ENCODE measurements at regions not wholly inside any gene's neighbourhood (a gene's known extent, or its start where the extent isn't known, plus 50 kb on each side); places are given as distances from the start of the nearest gene placed in this dataset.

DNA sequence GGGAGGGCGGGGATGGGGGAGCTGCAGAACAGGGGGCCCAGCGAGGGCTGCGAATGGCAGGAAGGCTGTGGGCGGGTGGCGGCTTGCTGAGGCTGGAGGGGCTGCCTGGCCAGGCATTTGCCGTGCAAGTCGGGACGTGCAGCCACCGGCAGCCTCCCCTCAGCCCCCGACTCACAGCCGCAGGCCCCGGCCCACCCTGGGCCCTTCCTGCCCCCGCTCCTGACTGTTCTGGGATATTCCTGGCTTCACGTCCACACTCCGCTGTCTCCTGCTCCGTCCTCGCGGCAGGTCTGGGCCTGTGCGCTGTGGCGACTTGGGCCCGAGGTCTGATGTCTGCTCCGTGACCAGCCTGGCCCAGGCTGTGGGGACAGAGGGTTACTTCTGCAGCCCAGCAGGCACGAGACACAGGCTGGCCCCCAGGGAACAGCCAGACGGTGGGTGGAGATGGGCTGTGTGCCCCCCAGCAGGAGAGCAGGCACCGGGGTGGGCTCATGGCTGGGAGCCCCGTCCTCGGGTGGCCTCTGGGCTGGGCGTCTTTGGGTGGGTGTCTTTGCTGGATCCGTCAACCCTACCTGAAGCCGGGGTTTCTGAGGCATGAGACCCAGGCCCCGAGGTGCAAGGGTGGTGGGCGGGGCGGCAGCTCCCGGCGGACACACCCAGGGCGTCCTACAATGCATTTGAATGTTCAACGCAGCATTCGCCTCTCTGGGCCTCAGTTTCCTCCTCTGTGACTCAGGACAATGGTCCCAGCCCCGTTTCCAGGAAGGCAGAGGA lies 86.5 kb downstream of the FOXL3 start:
- no peak for DNase-seq (ENCODE audit: low read depth)
- H3K4me3 ChIP-seq (ENCODE audit: low read depth, low read length): no peak overlapping the region
- TF ChIP-seq, protein P1, sequence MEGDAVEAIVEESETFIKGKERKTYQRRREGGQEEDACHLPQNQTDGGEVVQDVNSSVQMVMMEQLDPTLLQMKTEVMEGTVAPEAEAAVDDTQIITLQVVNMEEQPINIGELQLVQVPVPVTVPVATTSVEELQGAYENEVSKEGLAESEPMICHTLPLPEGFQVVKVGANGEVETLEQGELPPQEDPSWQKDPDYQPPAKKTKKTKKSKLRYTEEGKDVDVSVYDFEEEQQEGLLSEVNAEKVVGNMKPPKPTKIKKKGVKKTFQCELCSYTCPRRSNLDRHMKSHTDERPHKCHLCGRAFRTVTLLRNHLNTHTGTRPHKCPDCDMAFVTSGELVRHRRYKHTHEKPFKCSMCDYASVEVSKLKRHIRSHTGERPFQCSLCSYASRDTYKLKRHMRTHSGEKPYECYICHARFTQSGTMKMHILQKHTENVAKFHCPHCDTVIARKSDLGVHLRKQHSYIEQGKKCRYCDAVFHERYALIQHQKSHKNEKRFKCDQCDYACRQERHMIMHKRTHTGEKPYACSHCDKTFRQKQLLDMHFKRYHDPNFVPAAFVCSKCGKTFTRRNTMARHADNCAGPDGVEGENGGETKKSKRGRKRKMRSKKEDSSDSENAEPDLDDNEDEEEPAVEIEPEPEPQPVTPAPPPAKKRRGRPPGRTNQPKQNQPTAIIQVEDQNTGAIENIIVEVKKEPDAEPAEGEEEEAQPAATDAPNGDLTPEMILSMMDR (IDR thresholded peaks at IDR 0.05; ENCODE audit: control insufficient read depth, extremely low read depth, insufficient read depth): no peak

DNA sequence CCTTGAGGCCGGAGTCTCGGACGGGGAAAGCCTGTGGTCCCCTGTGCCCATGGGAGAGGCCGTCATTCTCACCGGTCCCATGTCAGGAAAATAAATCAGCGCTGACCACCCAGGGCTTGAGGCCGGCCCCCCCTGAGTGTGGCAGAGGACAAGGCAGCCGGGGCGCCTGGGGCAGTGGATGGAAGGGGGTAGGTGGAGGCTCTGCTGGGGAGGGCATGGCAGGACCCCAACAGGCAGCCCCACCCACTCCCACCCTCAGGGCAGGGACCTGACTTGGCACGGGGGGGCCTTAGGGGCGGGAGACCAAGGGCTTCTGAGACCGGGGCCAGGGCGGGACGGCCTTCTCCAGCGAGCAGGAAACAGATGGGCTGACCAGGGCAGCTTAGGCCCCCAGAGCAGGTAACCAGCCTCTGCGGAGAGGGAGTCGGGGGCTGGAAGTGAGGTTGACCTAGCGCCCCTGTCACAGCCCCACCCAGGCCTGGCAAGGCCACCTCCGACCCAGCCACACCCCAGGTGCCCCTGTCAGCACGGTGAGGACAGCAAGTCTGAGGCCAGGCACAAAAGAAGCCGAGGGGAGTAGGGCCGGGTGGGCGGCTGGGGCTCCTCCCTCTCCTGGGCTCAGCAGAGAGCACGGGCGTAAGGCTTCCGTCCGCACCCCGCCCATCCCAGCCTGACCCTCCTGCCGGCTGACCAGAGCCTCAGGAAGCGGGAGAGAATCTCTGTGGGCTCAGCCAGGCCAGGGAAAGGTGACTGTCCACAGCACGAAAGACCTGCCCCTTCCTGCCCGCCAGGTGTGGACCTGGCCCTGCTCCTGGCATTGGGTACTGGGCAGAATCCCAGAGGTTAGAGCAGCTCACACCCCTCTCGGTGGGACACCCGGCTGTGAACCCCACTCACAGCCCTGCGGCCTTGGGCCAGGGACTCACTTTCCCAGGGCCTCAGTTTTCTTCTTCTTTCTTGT lies 87.4 kb downstream of the FOXL3 start:
- no peak for DNase-seq (ENCODE audit: low read depth)
- no peak overlapping the region for H3K4me3 ChIP-seq (ENCODE audit: low read depth, low read length)
- TF ChIP-seq, protein P1 (IDR thresholded peaks at IDR 0.05; ENCODE audit: control insufficient read depth, extremely low read depth, insufficient read depth): no peak

DNA sequence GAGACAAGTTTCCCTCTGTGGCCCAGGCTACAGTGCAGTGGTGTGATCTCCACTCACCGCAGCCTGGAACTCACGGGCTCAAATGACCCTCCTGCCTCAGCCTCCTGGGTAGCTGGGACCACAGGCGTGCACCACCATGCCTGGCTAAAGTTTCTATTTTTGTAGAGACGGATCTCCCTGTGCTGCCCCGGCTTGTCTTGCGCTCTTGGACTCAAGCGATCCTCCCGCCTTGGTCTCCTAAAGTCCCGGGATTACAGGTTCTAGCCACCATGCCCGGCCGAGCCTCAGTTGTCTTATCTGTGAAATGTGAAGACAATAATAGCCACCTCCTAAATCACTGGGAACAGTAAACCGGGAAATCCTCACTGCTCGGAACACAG lies 88.1 kb downstream of the FOXL3 start:
- TF ChIP-seq, protein P1 (IDR thresholded peaks at IDR 0.05; ENCODE audit: control insufficient read depth, extremely low read depth, insufficient read depth): no peak
- DNase-seq (ENCODE audit: low read depth): no peak
- no peak overlapping the region for H3K4me3 ChIP-seq (ENCODE audit: low read depth, low read length)

DNA sequence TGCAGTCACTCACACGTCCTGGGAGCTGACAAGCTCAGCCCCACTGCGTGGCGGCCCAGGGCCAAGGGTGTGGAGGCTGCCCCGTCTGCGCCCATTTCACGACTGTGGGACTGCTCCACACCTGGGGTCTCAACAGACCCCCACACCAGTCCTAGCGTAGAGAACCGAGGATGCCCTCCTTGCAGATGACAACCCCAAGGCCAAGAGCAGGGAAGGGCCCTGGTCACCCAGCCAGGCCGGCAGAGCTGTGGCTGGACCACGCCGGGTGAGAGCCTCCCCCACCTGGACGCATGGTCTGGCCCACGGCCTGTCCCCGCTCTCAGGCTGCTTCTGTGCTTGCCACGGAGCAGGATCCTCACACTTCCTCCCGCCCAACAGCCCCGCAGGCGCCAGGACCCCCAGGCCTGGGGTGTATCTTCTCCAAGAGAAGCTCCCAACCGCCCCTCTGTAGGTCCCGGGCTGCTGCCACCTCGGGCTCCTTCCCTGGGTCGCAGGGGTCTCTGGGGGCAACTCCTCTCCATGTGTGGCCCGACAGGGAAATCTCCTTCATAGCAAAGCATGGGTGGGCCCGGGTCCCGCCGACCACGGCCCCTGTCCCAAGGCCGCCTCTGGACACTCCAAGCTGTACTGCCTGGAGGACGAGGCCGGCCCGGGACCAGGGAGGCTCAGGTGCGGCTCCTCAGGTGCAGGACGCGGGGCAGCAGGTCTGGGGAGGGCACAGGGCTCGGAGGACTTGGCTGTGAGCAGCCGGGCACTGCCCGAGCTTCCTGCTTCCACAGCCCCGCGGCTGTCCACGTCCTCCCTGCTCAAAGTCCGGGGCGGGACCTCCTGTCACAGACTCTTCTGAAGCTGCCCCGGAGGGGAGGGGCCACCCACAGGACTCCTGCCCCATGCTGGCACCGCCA lies 88.8 kb downstream of the FOXL3 start:
- no peak for DNase-seq (ENCODE audit: low read depth)
- H3K4me3 ChIP-seq (ENCODE audit: low read depth, low read length): no peak overlapping the region
- TF ChIP-seq, protein P1 (IDR thresholded peaks at IDR 0.05; ENCODE audit: control insufficient read depth, extremely low read depth, insufficient read depth): no peak

DNA sequence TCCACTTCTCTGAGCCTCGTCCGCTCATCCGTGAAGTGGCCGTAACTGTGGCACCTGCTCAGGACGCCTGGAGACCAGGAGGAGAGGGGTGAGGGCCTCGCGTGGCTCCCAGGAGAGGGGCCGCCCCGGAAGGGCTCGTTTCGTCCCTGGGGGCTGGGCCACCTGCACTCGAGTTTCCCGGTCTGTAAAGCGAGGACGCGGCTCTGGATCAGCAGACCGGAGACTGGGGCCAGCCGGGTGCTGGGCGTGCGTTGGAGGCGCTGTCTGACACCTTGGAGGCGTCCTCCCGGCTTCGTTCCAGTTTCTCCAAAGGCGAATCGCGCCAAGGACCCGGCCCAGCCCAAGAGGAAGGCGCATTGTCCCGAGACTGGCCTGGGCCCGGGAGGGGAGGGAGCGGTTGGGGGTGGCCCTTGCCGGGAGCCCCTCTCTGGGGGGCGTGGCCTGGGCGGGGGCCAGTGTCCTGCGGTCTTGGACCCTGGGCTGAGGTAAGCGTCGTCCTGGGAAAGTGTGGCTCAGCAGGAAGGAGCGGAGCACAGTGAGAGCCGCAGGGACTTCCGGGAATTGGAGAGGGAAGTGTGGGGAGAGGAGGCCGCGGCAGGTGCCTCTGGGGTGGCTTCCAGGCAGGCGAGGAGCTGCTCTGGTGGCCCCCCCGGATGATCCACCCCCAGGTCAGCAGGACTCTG lies 89.6 kb downstream of the FOXL3 start:
- no peak overlapping the region for H3K4me3 ChIP-seq (ENCODE audit: low read depth, low read length)
- no peak for DNase-seq (ENCODE audit: low read depth)
- TF ChIP-seq, protein P1 (IDR thresholded peaks at IDR 0.05; ENCODE audit: control insufficient read depth, extremely low read depth, insufficient read depth): no peak

DNA sequence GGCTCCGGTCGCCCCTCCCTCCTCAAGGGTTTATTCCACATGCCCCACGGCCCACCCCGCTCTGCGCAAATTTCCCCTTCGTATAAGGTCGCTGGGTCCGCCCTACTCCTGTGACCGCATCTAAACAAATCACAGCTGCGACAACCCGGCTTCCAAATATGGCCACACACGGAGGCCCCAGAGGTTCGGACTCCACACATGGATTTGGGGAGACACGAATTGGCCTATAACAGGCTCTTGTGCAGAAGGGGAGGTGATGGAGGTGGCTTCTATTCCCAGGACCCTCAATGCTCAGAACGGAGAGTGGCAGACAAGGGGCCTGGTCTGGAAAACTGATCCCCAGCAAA lies 90.1 kb downstream of the FOXL3 start:
- H3K4me3 ChIP-seq (ENCODE audit: low read depth, low read length): no peak overlapping the region
- TF ChIP-seq, protein P1 (IDR thresholded peaks at IDR 0.05; ENCODE audit: control insufficient read depth, extremely low read depth, insufficient read depth): no peak
- no peak for DNase-seq (ENCODE audit: low read depth)
